HG03442 (cell line): ENCODE measurements at regions not wholly inside any gene's neighbourhood (a gene's known extent, or its start where the extent isn't known, plus 50 kb on each side); places are given as distances from the start of the nearest gene placed in this dataset.
A peak's percentile ranks its signal among the peaks of the same experiment; 100 is the strongest.
"Not testable (repeated sequence)": the region's sequence is repeated elsewhere in the genome, so short reads cannot be mapped to it uniquely, and the experiment has no call there.

Experiments
- ATAC-seq: cut with Tn5 transposase; IDR thresholded peaks from one replicate; pipeline ENCODE4 v1.9.1; 2021; ENCODE audit warnings: mild to moderate bottlenecking, moderate library complexity; ENCODE audit not compliant: unreplicated experiment

DNA sequence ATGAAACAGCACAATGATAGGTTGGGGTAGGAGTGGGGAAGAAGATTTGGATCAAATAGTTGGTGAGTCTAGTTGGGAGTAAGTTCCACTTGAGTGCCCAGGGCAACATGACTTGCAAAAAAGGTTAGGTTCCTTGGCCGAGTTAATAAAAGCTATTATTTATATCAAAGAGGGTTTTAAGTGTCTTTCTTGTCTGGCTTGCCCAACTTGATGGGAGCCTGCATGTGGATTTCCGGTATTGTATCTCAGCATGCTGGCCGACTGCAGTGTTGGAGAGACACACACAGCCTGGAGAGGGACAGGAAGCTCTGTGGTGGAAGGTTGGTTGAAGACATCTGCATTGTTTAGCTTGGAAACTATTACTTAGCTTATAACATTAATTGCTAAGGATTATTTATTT lies 449.5 kb upstream of the TBL1XR1 start:
- no peak for ATAC-seq

DNA sequence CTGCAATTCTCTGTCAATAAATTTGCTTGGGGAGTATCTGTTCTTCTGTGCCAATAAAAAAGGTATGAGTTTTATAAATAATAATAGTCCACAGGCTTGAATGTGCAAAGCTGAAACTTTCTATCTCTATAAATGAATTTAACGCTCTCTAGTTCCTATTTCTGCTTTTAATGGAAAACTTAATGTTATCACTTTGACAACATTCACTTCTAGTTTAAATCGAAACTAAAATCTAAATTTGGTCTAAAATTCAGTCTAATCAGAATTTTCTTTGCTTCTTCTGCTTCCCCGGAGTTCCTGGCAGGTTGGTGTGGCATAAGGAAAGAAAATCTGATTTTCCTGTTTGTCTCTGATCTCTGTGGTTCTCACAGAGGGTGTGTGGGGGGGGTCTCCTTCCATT lies 450.1 kb upstream of the TBL1XR1 start:
- no peak for ATAC-seq

DNA sequence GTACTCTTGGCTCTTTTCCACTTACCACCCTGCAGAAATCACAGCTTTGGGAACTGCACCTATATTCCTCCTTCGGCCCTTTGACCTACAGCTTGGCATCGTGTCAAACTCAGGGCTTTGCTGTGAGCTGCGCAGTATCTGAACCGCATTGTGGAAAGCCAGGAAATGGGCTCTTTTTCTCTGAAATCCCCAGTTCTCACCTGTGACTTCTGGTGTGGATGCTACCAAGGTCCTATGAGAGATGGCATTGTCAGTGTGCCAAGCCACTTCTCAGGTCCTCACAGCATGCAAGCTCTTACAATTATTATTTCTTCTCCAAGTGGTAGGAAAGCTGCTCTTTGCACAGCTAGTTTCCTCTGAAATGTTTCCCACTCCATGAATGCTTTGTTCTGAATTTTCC lies 450.6 kb upstream of the TBL1XR1 start:
- ATAC-seq, result no peak

DNA sequence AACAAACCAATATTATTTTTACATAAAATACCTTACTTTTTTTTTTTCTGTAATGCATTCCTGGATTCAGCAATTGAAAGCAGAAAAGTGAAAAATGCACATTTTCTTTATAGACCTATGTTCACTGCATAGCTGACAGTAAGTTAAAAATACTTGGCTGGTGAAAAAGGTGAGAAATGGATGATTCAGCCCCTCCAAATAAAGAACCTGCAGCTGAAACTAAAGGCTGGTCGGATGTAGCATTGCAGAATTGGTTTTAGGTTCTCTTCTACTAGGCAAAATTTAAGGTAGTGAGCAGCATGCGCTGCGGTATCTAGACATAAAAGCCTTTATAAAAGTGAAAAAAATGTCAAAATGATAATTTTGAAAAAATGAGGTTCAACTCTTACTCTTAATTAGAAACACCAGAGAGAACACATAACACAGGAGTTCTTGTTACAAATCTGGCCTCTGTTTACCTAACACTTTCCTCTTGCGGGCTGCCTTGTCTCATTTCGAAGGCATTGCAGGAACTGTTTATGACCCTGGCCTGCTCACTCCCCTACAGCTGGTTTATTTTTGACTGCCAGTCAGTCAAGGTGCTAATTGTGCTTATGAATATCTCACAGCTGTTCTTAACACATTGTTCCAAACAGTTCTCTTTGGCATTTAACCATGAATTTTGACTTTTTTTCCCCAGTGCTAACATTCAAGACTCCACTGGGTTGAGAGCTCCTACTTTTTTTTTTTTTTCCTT lies 455.4 kb upstream of the TBL1XR1 start:
- no peak for ATAC-seq

DNA sequence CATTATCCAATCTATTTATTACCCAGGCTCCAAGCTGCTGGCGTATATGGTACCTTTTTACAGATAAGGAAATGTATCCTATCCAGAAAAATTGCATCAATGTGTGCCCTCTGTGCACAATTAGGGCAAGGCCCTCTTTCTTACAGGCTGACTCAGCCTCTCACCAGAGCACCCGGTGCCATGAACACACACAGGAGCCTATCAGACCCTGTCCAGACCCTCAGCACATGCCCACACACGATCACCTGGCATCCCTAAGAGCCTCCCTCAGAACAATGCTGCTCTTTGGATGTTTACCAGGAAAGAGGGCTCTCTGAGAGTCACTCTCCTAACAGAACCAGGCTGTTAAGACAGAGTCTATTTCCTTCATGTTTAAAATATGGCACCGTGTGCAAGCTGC lies 460.0 kb upstream of the TBL1XR1 start:
- ATAC-seq, result no peak

DNA sequence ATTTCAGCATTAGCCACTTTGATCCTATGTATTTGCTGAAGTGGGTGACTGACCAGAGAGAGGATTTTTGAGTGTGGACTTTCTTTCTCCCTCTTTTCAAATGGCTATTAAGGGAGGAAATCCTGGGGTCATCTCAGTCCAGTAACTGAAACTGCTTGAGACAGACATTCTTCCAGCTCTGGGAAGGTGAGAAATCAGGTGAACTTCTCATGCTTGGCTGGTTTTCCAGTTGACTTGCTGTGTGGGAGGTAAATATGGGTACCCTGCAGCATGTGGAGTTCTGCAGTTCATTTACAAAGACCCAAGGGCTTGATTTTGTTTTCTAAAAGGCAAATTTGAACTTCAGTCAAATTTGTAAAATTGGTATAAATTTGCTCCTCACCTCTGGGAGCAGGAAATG lies 461.1 kb upstream of the TBL1XR1 start:
- ATAC-seq, result no peak

DNA sequence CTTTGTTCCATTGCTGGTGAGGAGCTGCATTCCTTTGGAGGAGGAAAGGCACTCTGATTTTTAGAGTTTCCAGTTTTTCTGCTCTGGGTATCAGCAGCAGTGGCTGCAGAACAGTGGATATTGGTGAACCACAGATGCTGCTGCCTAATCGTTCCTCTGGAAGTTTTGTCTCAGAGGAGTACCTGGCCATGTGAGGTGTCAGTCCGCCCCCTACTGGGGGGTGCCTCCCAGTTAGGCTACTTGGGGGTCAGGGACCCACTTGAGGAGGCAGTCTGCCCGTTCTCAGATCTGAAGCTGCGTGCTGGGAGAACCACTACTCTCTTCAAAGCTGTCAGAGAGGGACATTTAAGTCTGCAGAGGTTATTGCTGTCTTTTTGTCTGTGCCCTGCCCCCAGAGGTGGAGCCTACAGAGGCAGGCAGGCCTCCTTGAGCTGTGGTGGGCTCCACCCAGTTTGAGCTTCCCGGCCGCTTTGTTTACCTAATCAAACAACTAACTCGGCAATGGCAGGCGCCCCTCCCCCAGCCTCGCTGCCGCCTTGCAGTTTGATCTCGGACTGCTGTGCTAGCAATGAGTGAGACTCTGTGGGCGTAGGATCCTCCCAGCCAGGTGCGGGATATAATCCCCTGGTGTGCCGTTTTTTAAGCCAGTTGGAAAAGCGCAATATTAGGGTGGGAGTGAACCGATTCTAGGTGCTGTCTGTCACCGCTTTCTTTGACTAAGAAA lies 467.3 kb upstream of the TBL1XR1 start:
- ATAC-seq, result not testable (repeated sequence)

DNA sequence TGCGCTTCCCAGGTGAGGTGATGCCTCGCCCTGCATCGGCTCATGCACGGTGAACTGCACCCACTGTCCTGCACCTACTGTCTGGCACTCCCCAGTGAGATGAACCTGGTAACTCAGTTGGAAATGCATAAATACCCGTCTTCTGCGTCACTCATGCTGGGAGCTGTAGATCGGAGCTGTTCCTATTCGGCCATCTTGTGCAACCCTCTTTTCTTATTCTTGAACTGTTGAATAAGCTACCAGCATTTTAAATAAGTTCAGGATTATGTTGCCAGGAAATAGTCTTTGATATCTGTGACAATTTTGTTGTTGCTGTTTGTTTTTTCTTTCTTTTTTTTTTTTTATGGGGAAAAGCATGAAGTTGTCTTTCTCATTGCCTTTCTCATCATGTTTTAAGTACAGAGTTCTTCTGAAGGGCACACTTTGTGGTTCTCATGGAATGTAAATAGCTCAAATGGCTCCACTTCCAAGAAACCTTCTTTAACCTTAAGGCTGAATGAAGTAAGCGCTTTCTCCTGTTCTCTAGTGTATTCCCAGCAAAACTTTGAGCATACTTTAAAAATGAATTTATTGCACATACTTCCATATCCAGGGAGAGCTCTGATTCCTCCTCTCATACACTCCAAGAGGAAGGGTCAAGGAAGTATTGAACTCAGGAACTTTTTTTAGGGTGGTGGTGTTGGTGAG lies 468.0 kb upstream of the TBL1XR1 start:
- ATAC-seq, result no peak

DNA sequence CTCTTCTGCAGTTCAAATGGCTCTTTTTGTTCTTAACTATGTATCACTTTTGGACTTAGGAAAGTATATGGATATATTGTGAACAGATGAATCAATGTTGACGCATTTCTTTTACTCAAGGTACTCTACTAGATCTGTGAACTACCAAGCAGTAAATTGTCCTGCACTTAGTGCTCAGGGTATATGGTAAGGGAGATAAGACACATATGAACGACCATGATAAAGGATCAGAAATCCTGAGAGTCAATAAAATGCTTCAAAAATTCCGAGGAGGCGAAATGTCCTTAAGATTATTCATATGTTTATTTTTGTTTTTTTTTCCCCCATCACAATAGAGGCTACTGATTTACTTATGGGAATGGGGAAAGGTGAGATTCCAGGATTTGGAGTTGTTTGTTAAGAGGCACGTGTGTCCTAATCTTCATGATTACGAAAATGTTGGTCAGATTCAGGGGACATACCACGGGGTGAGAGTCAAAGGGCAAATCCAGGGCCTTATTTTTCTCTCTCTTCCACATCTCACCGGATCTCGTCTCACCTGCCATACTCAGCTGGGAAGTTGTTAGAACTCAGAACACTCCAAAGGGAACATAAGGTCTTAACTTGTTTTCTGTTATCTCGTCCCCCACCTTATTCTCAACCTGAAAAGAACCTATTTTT lies 475.1 kb upstream of the TBL1XR1 start:
- ATAC-seq, result no peak

DNA sequence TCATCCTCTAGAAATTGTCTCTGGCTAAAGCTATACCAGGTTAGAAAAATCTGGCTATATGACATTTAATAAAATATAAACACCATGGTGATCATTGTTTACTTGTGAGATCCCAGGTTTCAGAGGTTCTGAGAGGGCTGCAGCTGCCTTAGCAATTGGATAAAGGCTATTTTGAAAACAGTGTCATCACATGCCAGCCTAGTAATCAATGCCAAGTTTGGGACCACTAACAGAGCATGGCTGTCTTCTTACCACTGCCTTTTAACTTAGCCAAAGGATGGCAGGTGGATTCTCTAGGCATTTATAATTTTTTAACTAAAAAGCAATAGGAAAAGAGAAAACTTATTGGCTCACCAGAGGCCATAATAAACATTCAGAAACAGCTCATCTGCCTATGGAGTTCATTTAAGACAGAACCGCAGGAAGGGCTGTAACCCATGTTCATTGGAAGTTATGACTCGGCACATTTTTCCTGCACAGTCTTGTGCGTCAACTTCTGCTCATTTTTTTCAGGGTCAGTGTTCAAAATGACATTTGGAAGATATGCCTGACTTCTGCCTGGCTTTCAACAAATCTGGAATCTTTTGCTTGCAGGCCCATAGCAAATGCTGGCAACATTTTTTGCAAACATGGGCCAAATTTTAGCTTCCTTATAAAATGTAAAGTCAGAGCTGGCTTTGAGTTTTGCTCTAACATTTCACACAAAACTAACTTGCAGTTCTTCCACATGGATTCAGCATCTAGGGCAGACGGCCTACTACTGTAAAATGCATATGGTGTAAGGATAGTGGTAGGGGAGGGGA lies 476.0 kb upstream of the TBL1XR1 start:
- no peak for ATAC-seq

DNA sequence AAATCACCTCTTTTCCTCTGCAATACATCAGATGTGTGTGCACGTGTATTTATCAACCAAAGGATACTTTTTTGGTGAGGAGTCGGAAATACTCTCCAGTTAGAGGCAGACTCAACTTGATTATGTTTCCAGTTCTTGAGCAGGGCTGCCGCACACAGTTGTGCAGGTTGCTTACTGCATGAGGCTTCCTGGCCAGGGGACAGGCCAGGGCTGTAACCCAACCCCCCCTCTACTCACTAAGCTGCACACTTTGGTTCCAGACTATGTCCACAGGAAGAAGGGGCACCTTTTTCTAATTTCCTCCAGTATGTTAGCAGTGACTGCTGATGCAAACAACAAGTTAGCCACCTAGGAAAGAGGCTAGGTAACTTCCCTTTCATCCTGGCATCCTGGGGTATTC lies 476.9 kb upstream of the TBL1XR1 start:
- ATAC-seq, result no peak

DNA sequence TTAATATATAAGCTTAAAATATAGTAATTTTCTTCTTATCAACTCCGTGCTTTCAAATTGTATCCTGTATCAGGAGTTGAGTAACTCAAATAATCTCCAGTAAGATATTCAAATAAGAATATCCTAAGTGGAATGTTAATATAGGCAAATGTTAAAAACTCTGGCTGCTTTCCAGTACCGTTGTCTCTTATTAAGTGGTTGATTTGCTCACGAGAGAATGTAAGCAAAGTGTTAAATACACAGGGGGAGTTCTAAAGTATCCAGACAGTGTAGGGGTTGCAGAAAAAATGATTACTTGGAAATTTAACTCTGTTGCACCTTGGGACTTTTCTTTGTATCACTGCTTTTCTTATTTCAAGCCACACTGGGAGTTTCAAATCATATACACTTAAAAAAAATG lies 478.9 kb upstream of the TBL1XR1 start:
- ATAC-seq, result no peak

DNA sequence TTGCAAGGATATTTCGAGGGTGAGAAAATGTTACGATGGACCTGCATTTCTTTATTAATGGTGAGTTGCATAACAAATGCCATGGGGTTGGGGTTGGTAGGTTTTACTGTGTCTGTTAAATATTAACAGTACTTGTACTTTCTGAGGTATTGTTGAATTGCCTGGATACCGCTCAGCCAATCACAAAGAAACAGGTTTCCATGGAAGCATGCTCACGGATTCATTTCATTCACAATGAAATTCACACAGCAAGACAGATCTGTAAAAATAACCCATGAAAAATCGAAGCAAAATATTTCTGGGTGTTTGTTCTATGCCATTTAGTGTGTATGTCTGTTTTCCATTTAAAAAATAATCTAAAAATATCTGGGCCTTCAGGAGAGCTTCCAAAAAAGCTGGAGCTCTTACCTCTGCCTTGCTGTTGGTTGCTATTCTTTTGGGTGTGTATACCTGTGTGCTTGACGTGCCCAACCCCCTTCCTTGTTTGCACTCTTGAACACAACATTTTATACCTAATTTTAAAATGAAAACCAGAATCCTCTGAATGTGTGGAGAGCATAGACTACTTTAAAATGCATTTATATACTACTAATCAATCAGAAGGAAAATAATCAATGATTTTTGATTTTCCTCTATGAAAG lies 479.8 kb upstream of the TBL1XR1 start:
- no peak for ATAC-seq

DNA sequence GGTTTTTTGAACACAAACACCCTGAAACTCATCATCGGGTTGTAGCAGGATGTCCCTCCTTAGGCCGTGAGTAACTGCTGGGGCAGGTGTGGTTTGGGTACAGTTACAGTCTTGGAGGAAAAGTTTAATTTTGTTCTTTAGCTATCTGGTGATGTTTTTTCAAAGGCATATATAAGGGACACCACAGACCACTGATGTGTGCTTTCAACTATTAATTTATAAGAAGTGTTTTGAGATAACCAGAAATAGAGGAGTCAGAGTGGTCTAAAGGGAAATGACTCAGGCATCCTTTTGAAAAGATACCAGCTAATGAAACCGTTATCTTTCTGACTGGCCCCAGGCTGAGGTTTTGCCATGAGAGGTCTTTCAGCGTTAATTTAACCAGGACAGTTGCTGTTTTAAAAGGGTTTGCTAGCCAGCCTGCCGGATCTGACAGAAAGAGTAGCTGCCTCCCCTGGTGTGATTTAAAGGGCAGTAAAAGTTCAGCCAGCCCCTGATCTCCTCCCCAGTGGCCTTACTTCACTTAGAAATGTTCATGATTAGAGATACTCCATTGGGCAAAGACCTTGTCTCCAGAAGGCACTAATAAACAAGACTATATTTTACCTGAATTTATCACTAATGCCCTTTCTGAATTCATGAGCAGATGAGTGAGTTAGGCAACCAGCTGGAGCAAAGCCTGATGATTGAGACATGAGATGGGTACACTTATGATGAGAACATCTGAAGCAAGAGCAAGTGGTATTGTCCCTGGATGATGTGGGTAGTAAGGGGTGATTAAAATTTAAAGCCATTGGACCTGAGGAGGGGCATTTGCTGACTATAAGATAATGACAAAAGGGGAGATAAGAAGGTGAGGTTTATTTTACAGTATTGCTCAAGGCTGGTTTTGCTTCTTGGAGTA lies 482.5 kb upstream of the TBL1XR1 start:
- ATAC-seq, result peak; percentile 60

DNA sequence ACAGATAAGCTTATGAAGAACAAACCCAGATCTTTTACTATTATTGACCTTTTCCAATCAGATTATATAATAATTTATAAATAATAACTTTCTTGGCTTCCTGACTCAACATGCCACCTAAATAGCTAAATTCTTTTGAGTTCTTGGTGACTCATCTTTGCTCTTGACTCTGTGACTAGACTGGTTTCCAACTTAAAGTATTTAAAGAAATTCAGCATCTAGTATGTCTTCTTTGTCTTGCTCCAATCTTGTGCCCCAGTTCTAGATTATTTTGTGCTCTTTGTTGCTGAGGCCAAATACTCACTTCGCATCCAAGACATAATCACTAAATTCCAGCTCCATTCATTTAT lies 483.2 kb upstream of the TBL1XR1 start:
- ATAC-seq, result no peak

DNA sequence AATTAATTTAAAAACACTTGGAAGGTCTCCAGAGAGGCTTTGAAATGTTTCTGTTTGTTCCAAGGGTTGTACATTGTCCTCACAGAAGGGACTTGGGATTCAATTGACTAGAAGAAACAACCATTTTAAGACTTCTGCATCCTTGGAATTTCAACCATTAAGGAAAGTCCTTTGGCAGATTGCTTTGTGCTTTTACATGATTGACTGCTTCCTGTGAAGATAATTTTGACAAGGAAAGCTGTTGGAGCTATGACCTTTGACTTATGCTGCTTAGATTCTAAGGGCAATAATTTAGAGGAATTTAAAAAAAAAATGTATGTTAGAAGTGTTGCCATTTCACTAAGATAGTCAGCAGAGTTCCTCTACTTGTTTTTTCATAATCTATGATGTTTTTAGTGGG lies 483.9 kb upstream of the TBL1XR1 start:
- ATAC-seq, result no peak

DNA sequence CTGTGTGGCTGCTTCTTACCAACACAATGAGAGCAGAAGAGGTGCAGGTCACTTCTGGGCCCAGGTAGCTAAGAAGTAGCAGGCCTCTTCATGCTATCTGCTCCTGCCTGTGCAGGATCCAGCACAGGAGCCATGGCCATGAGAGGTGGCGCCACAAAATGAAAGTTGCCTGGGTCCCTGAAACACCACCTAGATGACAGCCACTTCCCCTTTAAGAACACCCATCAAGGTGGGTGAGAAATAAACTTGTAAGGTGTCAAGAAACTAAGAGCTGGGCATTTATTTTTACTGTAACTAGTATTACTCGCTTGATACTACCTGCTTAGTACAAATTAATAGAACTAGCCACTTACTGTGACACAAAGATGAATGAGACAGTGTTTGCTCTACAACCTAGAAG lies 484.6 kb upstream of the TBL1XR1 start:
- no peak for ATAC-seq

DNA sequence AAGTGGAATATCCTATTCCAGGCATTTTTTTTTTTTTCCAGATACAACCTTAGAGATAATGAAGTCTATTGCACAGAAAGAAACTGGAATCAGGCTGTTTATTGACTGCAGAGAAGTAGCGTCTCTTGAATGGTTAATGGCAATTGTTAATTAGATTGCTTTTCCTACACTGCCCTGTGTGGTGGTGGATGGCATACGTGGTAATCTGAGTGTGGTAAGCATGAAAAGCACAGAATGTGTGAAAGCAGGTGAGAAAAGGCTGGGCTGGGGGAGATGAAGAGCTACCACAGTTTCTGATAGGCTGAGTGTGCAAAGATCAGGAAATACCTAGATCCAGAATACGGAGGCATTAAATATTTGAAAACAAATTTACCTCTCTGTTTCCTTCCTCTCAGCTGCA lies 486.3 kb upstream of the TBL1XR1 start:
- no peak for ATAC-seq

DNA sequence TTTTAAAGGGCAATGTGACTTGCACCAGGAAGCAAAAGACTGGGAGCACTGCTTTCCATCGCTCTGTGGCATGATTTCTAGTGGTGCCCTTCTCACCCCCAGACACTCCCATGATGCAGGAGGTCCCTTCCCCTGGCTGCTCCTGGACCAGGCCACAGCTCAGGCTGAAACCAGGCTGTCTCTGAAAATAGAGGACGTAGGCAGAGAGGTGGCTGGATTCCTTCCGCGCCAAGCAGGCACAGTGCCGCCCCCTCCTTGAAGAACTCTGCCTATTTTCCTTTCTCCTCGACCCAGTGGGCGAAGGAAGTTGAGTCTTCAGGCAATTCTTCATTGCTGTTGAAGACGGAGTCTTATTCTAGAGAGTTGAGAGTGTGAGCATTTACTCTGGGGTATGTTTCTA lies 489.4 kb upstream of the TBL1XR1 start:
- no peak for ATAC-seq
